ENCODE measurements at regions not wholly inside any gene's neighbourhood (a gene's known extent, or its start where the extent isn't known, plus 50 kb on each side); places are given as distances from the start of the nearest gene placed in this dataset.

GRCh38 chr4:14915018-14915417 lies 87.3 kb upstream of the CPEB2 start:
- Histone ChIP-seq H3K27me3 (ENCODE audit: control insufficient read depth, insufficient read depth, low read length) (no peaks in the 10 kb centered on the region), H3K4me3 (ENCODE audit: low read length in 3 of 3) (no peak overlapping the region), H3K27ac (ENCODE audit: low read depth in 2 of 2, low read length in 2 of 2) (no peak overlapping the region), H3K9ac (ENCODE audit: low read length in 3 of 3) (no peak overlapping the region), H3K9me3 (ENCODE audit: control insufficient read depth in 2 of 3, insufficient read depth in 1 of 3, low read length in 3 of 3) (no peaks in the 10 kb centered on the region), H3K36me3 (ENCODE audit: control insufficient read depth in 2 of 3, insufficient read depth in 3 of 3, low read length in 3 of 3) (no peaks in the 10 kb centered on the region), H3K4me1 (ENCODE audit: control insufficient read depth in 2 of 3, insufficient read depth in 2 of 3, low read depth in 1 of 3, low read length in 3 of 3) (no peaks in the 10 kb centered on the region)
- no peak for DNase-seq
- no peak for TF ChIP-seq CTCF (IDR thresholded peaks at IDR 0.05; ENCODE audit: borderline replicate concordance, extremely low read depth, insufficient read depth)
- intact Hi-C loops (cut with DNase I) = no loop called here
- FAIRE-seq = no peak

- TF ChIP-seq CTCF (IDR thresholded peaks at IDR 0.05; ENCODE audit: borderline replicate concordance, extremely low read depth, insufficient read depth) = no peak
- intact Hi-C loops (cut with DNase I) = no loop called here
- no peaks in the 10 kb centered on the region for H3K36me3 ChIP-seq (ENCODE audit: control insufficient read depth in 2 of 3, insufficient read depth in 3 of 3, low read length in 3 of 3)
- no peaks in the 10 kb centered on the region for H3K27me3 ChIP-seq (ENCODE audit: control insufficient read depth, insufficient read depth, low read length)
- no peaks in the 10 kb centered on the region for H3K4me1 ChIP-seq (ENCODE audit: control insufficient read depth in 2 of 3, insufficient read depth in 2 of 3, low read depth in 1 of 3, low read length in 3 of 3)
- H3K27ac ChIP-seq (ENCODE audit: low read depth in 2 of 2, low read length in 2 of 2) = no peak overlapping the region
- H3K4me3 ChIP-seq (ENCODE audit: low read length in 3 of 3) = no peak overlapping the region
- no peaks in the 10 kb centered on the region for H3K9me3 ChIP-seq (ENCODE audit: control insufficient read depth in 2 of 3, insufficient read depth in 1 of 3, low read length in 3 of 3)
- DNase-seq (no peak), FAIRE-seq (no peak)
- no peak overlapping the region for H3K9ac ChIP-seq (ENCODE audit: low read length in 3 of 3)
These were observed 85.6 kb upstream of the CPEB2 start for GRCh38 chr4:14916554-14917297.

- no peak overlapping the region for H3K4me3 ChIP-seq (ENCODE audit: low read length in 3 of 3)
- intact Hi-C loops (cut with DNase I) = no loop called here
- FAIRE-seq = no peak
- H3K36me3 ChIP-seq (ENCODE audit: control insufficient read depth in 2 of 3, insufficient read depth in 3 of 3, low read length in 3 of 3) = no peaks in the 10 kb centered on the region
- no peak for DNase-seq
- no peaks in the 10 kb centered on the region for H3K4me1 ChIP-seq (ENCODE audit: control insufficient read depth in 2 of 3, insufficient read depth in 2 of 3, low read depth in 1 of 3, low read length in 3 of 3)
- H3K9ac ChIP-seq (ENCODE audit: low read length in 3 of 3) = no peak overlapping the region
- H3K27ac ChIP-seq (ENCODE audit: low read depth in 2 of 2, low read length in 2 of 2) = no peak overlapping the region
- H3K9me3 ChIP-seq (ENCODE audit: control insufficient read depth in 2 of 3, insufficient read depth in 1 of 3, low read length in 3 of 3) = no peaks in the 10 kb centered on the region
- H3K27me3 ChIP-seq (ENCODE audit: control insufficient read depth, insufficient read depth, low read length) = no peaks in the 10 kb centered on the region
- no peak for TF ChIP-seq CTCF (IDR thresholded peaks at IDR 0.05; ENCODE audit: borderline replicate concordance, extremely low read depth, insufficient read depth)
These were observed 85.0 kb upstream of the CPEB2 start for GRCh38 chr4:14917298-14917633.

GRCh38 chr4:14918336-14918735 lies 83.9 kb upstream of the CPEB2 start:
- no peaks in the 10 kb centered on the region for H3K27me3 ChIP-seq (ENCODE audit: control insufficient read depth, insufficient read depth, low read length)
- FAIRE-seq = no peak
- no peaks in the 10 kb centered on the region for H3K4me1 ChIP-seq (ENCODE audit: control insufficient read depth in 2 of 3, insufficient read depth in 2 of 3, low read depth in 1 of 3, low read length in 3 of 3)
- no peak overlapping the region for H3K4me3 ChIP-seq (ENCODE audit: low read length in 3 of 3)
- no peaks in the 10 kb centered on the region for H3K9me3 ChIP-seq (ENCODE audit: control insufficient read depth in 2 of 3, insufficient read depth in 1 of 3, low read length in 3 of 3)
- intact Hi-C loops (cut with DNase I) = no loop called here
- TF ChIP-seq CTCF (IDR thresholded peaks at IDR 0.05; ENCODE audit: borderline replicate concordance, extremely low read depth, insufficient read depth) = no peak
- no peak overlapping the region for H3K27ac ChIP-seq (ENCODE audit: low read depth in 2 of 2, low read length in 2 of 2)
- no peak for DNase-seq
- H3K9ac ChIP-seq (ENCODE audit: low read length in 3 of 3) = no peak overlapping the region
- no peaks in the 10 kb centered on the region for H3K36me3 ChIP-seq (ENCODE audit: control insufficient read depth in 2 of 3, insufficient read depth in 3 of 3, low read length in 3 of 3)
